Neural cell (in vitro differentiated cells): ENCODE measurements at regions not wholly inside any gene's neighbourhood (a gene's known extent, or its start where the extent isn't known, plus 50 kb on each side); places are given as distances from the start of the nearest gene placed in this dataset.

ENCODE experiments used
- EP300 ChIP-seq: fragments of 450-650 bp; conservative IDR thresholded peaks from 2 replicates; pipeline ENCODE4 v1.6.1; 2014; ENCODE audit warnings: antibody characterized with exemption, mild to moderate bottlenecking, moderate library complexity; ENCODE audit not compliant: poor library complexity, severe bottlenecking
- EZH2 ChIP-seq: fragments of 200-600, 300-800 bp; shearing (Covaris generic), sonication (generic); IDR thresholded peaks from 2 replicates; pipeline ENCODE4 v1.6.1; 2014; ENCODE audit warnings: antibody characterized with exemption, low read length, borderline replicate concordance, mild to moderate bottlenecking; ENCODE audit not compliant: insufficient read depth, poor library complexity, severe bottlenecking
- POLR2AphosphoS5 ChIP-seq: IDR thresholded peaks from 2 replicates; pipeline ENCODE4 v1.6.1; 2012
- TF ChIP-seq, protein P1 (sequence below): fragments of 450-650 bp; IDR thresholded peaks from 2 replicates; pipeline ENCODE4 v1.5.1; 2014; ENCODE audit warnings: antibody characterized with exemption, mild to moderate bottlenecking, moderate library complexity; ENCODE audit not compliant: poor library complexity, severe bottlenecking
- TF ChIP-seq, protein P2 (sequence below): IDR thresholded peaks from 2 replicates; pipeline ENCODE4 v1.6.1; 2012; ENCODE audit warnings: borderline replicate concordance

DNA sequence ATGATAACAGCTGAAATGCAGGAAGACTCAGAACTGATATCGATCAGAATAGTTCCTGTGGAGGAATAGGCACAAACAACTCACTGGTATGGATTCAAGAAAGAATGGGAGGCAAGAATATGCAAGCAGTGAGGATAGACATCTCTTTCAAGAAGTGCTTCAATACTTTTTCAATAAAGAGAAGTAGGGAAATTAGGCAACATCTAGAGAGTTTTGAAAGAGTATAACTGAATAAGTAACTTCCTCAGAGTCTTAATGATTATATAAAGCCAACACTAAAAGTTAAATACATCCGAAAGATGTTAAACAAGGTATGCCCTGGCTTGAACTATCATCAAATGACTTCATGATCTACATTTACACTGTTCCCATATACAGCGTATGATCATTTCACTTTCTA is 1443.0 kb downstream of the PCDH7 start:
- TF ChIP-seq, protein P1, sequence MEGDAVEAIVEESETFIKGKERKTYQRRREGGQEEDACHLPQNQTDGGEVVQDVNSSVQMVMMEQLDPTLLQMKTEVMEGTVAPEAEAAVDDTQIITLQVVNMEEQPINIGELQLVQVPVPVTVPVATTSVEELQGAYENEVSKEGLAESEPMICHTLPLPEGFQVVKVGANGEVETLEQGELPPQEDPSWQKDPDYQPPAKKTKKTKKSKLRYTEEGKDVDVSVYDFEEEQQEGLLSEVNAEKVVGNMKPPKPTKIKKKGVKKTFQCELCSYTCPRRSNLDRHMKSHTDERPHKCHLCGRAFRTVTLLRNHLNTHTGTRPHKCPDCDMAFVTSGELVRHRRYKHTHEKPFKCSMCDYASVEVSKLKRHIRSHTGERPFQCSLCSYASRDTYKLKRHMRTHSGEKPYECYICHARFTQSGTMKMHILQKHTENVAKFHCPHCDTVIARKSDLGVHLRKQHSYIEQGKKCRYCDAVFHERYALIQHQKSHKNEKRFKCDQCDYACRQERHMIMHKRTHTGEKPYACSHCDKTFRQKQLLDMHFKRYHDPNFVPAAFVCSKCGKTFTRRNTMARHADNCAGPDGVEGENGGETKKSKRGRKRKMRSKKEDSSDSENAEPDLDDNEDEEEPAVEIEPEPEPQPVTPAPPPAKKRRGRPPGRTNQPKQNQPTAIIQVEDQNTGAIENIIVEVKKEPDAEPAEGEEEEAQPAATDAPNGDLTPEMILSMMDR: no peak
- TF ChIP-seq POLR2AphosphoS5 (no peak), EZH2 (no peak), EP300 (no peak)
- TF ChIP-seq, protein P2, sequence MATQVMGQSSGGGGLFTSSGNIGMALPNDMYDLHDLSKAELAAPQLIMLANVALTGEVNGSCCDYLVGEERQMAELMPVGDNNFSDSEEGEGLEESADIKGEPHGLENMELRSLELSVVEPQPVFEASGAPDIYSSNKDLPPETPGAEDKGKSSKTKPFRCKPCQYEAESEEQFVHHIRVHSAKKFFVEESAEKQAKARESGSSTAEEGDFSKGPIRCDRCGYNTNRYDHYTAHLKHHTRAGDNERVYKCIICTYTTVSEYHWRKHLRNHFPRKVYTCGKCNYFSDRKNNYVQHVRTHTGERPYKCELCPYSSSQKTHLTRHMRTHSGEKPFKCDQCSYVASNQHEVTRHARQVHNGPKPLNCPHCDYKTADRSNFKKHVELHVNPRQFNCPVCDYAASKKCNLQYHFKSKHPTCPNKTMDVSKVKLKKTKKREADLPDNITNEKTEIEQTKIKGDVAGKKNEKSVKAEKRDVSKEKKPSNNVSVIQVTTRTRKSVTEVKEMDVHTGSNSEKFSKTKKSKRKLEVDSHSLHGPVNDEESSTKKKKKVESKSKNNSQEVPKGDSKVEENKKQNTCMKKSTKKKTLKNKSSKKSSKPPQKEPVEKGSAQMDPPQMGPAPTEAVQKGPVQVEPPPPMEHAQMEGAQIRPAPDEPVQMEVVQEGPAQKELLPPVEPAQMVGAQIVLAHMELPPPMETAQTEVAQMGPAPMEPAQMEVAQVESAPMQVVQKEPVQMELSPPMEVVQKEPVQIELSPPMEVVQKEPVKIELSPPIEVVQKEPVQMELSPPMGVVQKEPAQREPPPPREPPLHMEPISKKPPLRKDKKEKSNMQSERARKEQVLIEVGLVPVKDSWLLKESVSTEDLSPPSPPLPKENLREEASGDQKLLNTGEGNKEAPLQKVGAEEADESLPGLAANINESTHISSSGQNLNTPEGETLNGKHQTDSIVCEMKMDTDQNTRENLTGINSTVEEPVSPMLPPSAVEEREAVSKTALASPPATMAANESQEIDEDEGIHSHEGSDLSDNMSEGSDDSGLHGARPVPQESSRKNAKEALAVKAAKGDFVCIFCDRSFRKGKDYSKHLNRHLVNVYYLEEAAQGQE: no peak
